ENCODE measurements at regions not wholly inside any gene's neighbourhood (a gene's known extent, or its start where the extent isn't known, plus 50 kb on each side); places are given as distances from the start of the nearest gene placed in this dataset.

GRCh38 chr4:156656896-156657295 is 314.7 kb downstream of the PDGFC start:
- DNase-seq (ENCODE audit: low read depth in 2 of 3, low spot score in 2 of 3), result no peak

DNA sequence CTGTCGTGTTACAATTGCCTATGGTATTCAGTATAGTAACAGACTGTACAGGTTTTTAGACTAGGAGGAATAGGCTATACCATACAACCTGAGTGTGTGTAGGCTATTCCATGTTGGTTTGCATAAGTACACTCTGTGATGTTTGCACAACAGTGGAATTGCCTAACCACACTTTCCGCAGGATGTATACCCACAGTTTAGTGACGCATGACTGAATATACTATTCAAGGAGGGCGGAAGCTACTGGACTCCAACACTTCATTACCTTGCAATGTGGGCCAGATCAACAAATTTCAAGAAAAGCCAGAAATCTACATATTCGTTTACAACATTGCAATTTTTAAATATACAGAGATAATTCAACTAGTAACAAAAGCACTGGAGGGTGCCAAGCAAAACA is 317.2 kb downstream of the PDGFC start:
- no peak for DNase-seq (ENCODE audit: low read depth in 2 of 3, low spot score in 2 of 3)

DNA sequence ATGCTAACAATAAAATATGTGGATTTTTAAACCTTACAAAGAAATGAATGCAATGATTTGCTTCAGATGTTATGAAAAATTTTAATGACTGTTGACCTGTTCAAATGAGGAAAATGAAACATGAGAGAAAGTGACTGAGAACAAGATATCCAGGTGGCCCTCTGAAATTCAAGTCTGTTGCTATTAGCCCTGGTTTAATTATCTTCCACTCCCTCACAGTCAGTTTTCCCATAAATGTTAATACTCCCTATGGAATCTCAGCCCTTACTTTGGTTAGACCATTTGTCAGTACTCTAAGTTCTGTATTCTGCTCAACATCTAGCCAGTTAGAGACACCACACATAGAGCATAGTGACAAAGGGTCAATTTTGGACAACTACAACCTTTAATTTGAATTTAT is 327.8 kb downstream of the PDGFC start:
- no peak for DNase-seq (ENCODE audit: low read depth in 2 of 3, low spot score in 2 of 3)

- DNase-seq (ENCODE audit: low read depth in 2 of 3, low spot score in 2 of 3), result no peak
Measured at GRCh38 chr4:156642161-156642560, 329.4 kb downstream of the PDGFC start.

GRCh38 chr4:156638925-156639605 is 332.5 kb downstream of the PDGFC start:
- no peak for DNase-seq (ENCODE audit: low read depth in 2 of 3, low spot score in 2 of 3)

GRCh38 chr4:156638334-156638733 is 333.3 kb downstream of the PDGFC start:
- DNase-seq (ENCODE audit: low read depth in 2 of 3, low spot score in 2 of 3), result no peak

- DNase-seq (ENCODE audit: low read depth in 2 of 3, low spot score in 2 of 3), result no peak
Measured at GRCh38 chr4:156636381-156636780, 335.2 kb downstream of the PDGFC start.

DNA sequence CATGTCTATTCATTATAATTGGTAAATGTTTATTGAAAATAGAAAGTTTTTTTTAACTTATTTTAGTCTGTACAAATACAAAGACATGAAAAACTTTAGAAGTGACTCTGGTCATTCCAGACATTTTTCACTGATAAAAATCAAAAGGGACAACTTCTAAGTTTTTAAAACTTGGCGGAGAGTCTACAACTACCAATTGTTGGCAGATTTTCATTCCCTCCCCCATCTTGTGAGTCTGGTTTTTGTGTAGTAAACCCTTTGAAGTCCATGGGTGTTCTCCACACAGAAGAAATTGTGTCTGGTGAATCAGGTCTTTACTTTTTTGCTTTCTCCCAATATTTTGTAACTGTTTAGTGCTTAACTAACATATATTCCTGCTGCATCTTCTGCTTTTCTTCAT is 336.5 kb downstream of the PDGFC start:
- no peak for DNase-seq (ENCODE audit: low read depth in 2 of 3, low spot score in 2 of 3)

DNA sequence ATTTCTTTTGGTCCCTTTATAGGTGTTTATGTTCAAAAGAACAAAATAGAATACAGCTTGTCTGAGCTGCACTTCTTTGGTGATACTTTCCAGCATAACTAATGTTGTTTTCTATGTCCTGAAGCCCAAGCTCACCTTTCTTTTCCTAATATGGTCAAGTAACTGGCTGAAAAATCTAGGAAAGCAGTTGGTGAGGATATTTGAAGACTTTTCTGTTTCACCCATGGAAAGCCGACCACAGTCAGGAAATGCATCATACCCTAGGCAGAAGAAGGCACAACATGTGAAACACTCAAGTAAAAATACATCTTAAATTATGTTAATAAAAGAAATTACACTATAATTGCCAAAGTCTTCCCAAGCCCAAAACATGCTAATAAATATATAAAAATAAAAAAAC is 337.0 kb downstream of the PDGFC start:
- no peak for DNase-seq (ENCODE audit: low read depth in 2 of 3, low spot score in 2 of 3)

DNA sequence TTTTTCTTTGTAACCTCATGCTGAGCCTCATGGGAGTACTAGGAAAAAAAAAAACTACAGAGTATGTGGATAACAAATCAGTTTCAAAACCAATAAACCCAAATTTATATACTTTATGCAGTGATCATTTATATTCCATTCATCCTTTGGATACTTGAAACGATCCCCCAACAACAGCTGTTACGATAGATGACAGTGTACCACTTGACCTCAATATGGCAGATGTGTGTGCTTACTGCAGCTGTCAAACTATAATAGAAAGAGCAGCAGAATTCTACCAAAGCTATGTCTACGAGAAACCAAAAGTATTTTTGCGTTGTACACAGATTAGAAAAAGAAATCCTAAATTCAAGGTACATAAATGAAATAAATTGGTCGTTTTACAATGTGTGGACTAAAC is 337.8 kb downstream of the PDGFC start:
- DNase-seq (ENCODE audit: low read depth in 2 of 3, low spot score in 2 of 3), result no peak

- DNase-seq (ENCODE audit: low read depth in 2 of 3, low spot score in 2 of 3), result no peak
Measured at GRCh38 chr4:156628858-156629257, 342.7 kb downstream of the PDGFC start.

DNA sequence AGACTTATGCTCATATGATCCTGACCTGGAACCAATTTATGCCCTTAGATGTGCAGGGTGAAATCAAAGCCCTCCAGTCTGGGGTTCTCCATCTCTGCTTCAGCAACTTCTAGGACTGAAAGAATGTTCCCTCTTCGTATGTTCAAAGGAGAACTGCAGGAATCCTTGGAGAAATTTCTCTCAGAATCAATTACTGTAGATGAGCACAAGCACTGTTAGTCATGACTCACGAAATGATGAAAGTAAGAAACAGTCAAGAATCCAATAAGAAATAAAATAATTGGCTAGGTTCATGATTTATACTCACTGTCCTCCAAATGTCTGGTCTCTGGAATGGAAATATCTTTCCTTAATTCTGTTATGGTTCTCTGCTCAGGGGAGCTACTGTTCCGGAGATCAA is 348.2 kb downstream of the PDGFC start:
- DNase-seq (ENCODE audit: low read depth in 2 of 3, low spot score in 2 of 3), result no peak

DNA sequence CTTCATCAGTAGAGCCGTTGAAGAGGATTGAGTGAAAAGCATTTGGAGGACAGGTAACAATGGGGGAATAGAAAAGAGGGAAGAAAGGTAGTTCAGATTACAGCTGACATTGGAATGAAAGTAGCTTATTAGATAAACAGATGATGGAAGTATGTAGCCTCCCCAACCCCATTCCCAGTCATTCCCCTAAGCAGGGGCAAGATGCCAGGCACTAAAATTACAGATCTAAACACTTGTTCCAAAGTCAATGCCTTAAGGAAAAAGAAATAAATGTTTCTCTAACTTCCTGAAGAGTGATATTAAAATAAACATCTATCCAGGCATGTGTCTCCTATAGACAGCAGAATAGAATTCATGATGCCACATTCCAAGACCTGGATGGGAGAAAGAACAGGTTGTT is 350.8 kb downstream of the PDGFC start:
- no peak for DNase-seq (ENCODE audit: low read depth in 2 of 3, low spot score in 2 of 3)

- DNase-seq (ENCODE audit: low read depth in 2 of 3, low spot score in 2 of 3), result no peak
Measured at GRCh38 chr4:156619154-156619934, 352.3 kb downstream of the PDGFC start.

- DNase-seq (ENCODE audit: low read depth in 2 of 3, low spot score in 2 of 3), result no peak
Measured at GRCh38 chr4:156615066-156615531, 356.5 kb downstream of the PDGFC start.

GRCh38 chr4:156614536-156614935 is 357.1 kb downstream of the PDGFC start:
- no peak for DNase-seq (ENCODE audit: low read depth in 2 of 3, low spot score in 2 of 3)

DNA sequence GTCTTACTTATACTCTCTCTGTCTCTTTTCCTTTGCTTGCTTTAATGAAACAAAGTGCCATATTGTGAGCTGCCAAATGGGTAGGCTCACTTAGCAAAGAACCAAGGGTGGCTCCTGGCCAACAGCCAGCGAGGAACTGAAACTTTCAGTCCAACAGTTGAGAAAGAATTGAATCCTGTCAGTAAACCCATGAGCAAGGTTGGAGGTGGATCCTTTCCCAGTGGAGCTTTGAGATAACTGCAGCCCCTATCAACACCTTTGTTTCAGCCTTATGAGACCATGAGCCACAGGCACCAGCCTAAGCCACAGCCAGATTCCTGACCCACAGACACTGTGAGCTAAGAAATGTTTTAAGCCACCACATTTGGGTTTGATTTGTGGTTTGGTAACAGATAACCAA is 362.2 kb downstream of the PDGFC start:
- DNase-seq (ENCODE audit: low read depth in 2 of 3, low spot score in 2 of 3), result no peak

DNA sequence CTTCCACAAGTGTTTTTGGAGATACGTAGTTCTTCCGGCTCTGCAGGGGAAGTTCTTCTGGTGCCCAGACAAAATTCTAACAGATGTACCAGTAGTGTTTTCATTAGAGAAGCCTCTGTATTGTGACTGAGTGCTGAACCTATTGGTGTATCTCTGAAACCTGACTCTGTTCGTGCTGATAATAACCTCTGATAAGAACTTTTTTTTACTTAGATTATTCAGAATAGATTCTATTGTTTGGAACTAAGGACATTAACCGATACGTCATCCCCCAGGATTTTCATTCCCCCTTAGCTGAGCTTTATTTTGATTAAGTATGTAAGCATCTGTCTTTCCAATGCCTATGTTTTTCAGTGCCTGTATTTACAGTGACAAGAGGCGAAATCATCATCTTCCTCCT is 362.9 kb downstream of the PDGFC start:
- DNase-seq (ENCODE audit: low read depth in 2 of 3, low spot score in 2 of 3), result no peak

- DNase-seq (ENCODE audit: low read depth in 2 of 3, low spot score in 2 of 3), result no peak
Measured at GRCh38 chr4:156607478-156607857, 364.1 kb downstream of the PDGFC start.

DNA sequence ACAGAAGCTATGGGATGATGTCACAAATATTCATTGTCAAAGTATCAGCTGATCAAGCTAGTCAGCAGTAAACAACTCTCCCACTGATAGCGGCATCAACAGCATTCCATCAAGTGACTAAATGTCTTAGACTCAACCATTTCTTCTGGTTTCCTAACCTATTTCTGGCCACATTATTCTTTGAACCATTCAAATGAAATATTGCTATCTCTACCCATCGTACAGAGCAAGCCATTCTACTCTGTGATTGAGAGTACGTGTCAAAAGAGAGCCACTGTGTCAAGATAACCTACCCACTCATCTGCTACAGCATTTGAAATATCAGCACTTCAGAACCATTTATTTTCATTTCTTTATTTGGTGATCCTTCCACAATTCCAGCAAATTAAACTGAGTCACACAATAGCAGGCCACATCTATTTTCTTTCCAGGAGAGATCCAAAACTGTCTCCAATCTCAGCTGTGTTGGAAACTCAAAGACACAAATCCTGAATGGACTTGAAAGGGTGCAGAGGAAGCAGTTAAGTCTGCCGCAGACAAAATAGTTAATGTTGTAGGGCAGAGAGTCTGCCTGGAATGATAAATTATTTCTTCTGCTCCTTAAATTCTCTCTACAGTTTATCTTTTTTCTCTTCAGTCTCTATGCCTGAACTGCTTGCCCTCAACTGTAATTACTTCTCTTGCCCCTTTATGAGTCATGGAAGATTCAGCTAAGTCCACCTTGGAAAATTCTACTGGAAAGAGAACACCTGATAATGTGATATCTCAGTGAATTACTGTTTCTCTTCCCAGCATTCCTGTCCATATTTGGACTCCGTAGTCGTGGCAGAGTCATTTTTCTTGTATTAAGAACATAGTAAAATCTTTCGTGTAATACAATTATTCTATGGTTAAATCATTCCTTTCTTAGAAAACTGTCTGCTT is 364.8 kb downstream of the PDGFC start:
- no peak for DNase-seq (ENCODE audit: low read depth in 2 of 3, low spot score in 2 of 3)

GRCh38 chr4:156598138-156598681 is 373.4 kb downstream of the PDGFC start:
- DNase-seq (ENCODE audit: low read depth in 2 of 3, low spot score in 2 of 3), result no peak
